SU-DHL-6 (cell line): ENCODE measurements at regions not wholly inside any gene's neighbourhood (a gene's known extent, or its start where the extent isn't known, plus 50 kb on each side); places are given as distances from the start of the nearest gene placed in this dataset.

ENCODE experiments used
- CTCF ChIP-seq: fragments of 200-600 bp; sonication (generic); IDR thresholded peaks from one replicate; pipeline ENCODE4 v1.5.1; 2017; ENCODE audit warnings: antibody characterized with exemption, mild to moderate bottlenecking, low read length, moderate library complexity; ENCODE audit not compliant: insufficient read depth, poor library complexity, severe bottlenecking
- EZH2phosphoT487 ChIP-seq: fragments of 200-600 bp; sonication (generic), shearing (Covaris generic); conservative IDR thresholded peaks from 2 replicates; pipeline ENCODE4 v1.6.1; 2018; ENCODE audit warnings: mild to moderate bottlenecking, antibody characterized with exemption, low read length, moderate library complexity, mixed read lengths

GRCh38 chr7:109763611-109764010 lies 1193.9 kb downstream of the DNAJB9 start:
- TF ChIP-seq CTCF (no peak), EZH2phosphoT487 (no peak)
